WTC11 (cell line): ENCODE measurements at regions not wholly inside any gene's neighbourhood (a gene's known extent, or its start where the extent isn't known, plus 50 kb on each side); places are given as distances from the start of the nearest gene placed in this dataset.

Experiments
- ATAC-seq: fragments of 200-7000 bp; cut with Tn5 transposase; 2 replicates; pipeline ENCODE4 v1.10.0; 2021; ENCODE audit warnings: mild to moderate bottlenecking, moderate library complexity
- CTCF ChIA-PET: fragments of 300-600 bp; sonication (Branson Sonifier 250); formaldehyde crosslinking; loops from one replicate; lab custom pipeline; 2021; ENCODE audit warnings: antibody characterized with exemption; lab: Charles Lee
- POLR2A ChIA-PET: fragments of 350-600 bp; sonication (Branson Sonifier 250); formaldehyde crosslinking; loops from one replicate; lab custom pipeline; 2021; ENCODE audit warnings: antibody characterized with exemption; lab: Charles Lee
- DNase-seq: peaks from one replicate; pipeline ENCODE4 v3.0.0; 2021; ENCODE audit warnings: low spot score
- H3K27ac Mint-ChIP-seq: 2 replicates; pipeline ENCODE4 v1.8.0; 2021; ENCODE audit warnings: mixed read lengths
- H3K27me3 Mint-ChIP-seq: 2 replicates; pipeline ENCODE4 v1.8.0; 2021; ENCODE audit warnings: low read depth, mild to moderate bottlenecking, moderate library complexity, mixed read lengths
- H3K36me3 Mint-ChIP-seq: 2 replicates; pipeline ENCODE4 v1.8.0; 2021; ENCODE audit warnings: mixed read lengths
- H3K4me1 Mint-ChIP-seq: 2 replicates; pipeline ENCODE4 v1.8.0; 2022; ENCODE audit warnings: mixed read lengths
- H3K4me3 Mint-ChIP-seq: 2 replicates; pipeline ENCODE4 v1.8.0; 2021; ENCODE audit warnings: mild to moderate bottlenecking, moderate library complexity, mixed read lengths
- H3K9me3 Mint-ChIP-seq: 2 replicates; pipeline ENCODE4 v1.8.0; 2021; ENCODE audit warnings: mixed read lengths
- AFF4 ChIP-seq: sonication (generic); formaldehyde crosslinking; IDR thresholded peaks from 2 replicates; pipeline ENCODE4 v1.8.1; 2023; ENCODE audit warnings: mild to moderate bottlenecking, missing genetic modification reagents, borderline replicate concordance
- AR ChIP-seq: fragments of 250-450 bp; sonication (Bioruptor Pico); IDR thresholded peaks from 2 replicates; pipeline ENCODE4 v1.9.0; 2021; ENCODE audit warnings: mild to moderate bottlenecking
- ATF3 ChIP-seq: sonication (generic); formaldehyde crosslinking; conservative IDR thresholded peaks from 2 replicates; pipeline ENCODE4 v1.8.1; 2022; ENCODE audit warnings: mild to moderate bottlenecking, missing genetic modification reagents
- E2F1 ChIP-seq: sonication (generic); formaldehyde crosslinking; IDR thresholded peaks from 2 replicates; pipeline ENCODE4 v1.8.0; 2022; ENCODE audit warnings: mild to moderate bottlenecking, missing genetic modification reagents
- ETV6 ChIP-seq: sonication (generic); formaldehyde crosslinking; IDR thresholded peaks from 2 replicates; pipeline ENCODE4 v1.8.1; 2022; ENCODE audit warnings: mild to moderate bottlenecking, missing genetic modification reagents
- IRF2 ChIP-seq: sonication (generic); formaldehyde crosslinking; IDR thresholded peaks from 2 replicates; pipeline ENCODE4 v1.8.0; 2022; ENCODE audit warnings: low read depth, missing genetic modification reagents, borderline replicate concordance
- MAX ChIP-seq: sonication (generic); formaldehyde crosslinking; IDR thresholded peaks from 2 replicates; pipeline ENCODE4 v1.8.0; 2022; ENCODE audit warnings: mild to moderate bottlenecking, missing genetic modification reagents
- NFE2L1 ChIP-seq: sonication (generic); formaldehyde crosslinking; IDR thresholded peaks from 2 replicates; pipeline ENCODE4 v1.8.1; 2023; ENCODE audit warnings: missing genetic modification reagents
- OVOL2 ChIP-seq: fragments of 250-450 bp; sonication (Bioruptor Pico); IDR thresholded peaks from 2 replicates; pipeline ENCODE4 v1.9.0; 2021; ENCODE audit warnings: mild to moderate bottlenecking, borderline replicate concordance
- PRDM15 ChIP-seq: sonication (generic); formaldehyde crosslinking; IDR thresholded peaks from 2 replicates; pipeline ENCODE4 v1.8.0; 2022; ENCODE audit warnings: missing genetic modification reagents
- PREB ChIP-seq: sonication (generic); formaldehyde crosslinking; IDR thresholded peaks from 2 replicates; pipeline ENCODE4 v1.8.1; 2022; ENCODE audit warnings: mild to moderate bottlenecking, missing genetic modification reagents, moderate library complexity, borderline replicate concordance
- SMAD3 ChIP-seq: sonication (generic); formaldehyde crosslinking; IDR thresholded peaks from 2 replicates; pipeline ENCODE4 v1.8.0; 2022; ENCODE audit warnings: missing genetic modification reagents, mild to moderate bottlenecking, borderline replicate concordance
- SP1 ChIP-seq: sonication (generic); formaldehyde crosslinking; conservative IDR thresholded peaks from 2 replicates; pipeline ENCODE4 v1.8.1; 2022; ENCODE audit warnings: missing genetic modification reagents
- USF1 ChIP-seq: sonication (generic); formaldehyde crosslinking; IDR thresholded peaks from 2 replicates; pipeline ENCODE4 v1.8.0; 2022; ENCODE audit warnings: mild to moderate bottlenecking, missing genetic modification reagents
- ZNF219 ChIP-seq: sonication (generic); formaldehyde crosslinking; IDR thresholded peaks from 2 replicates; pipeline ENCODE4 v1.8.0; 2023; ENCODE audit warnings: missing genetic modification reagents, mild to moderate bottlenecking, borderline replicate concordance
- ZNF532 ChIP-seq: fragments of 250-450 bp; sonication (Bioruptor Pico); IDR thresholded peaks from 2 replicates; pipeline ENCODE4 v1.9.0; 2021; ENCODE audit warnings: mild to moderate bottlenecking, borderline replicate concordance
- ZNF671 ChIP-seq: fragments of 250-450 bp; sonication (Bioruptor Pico); IDR thresholded peaks from 2 replicates; pipeline ENCODE4 v1.8.0; 2021; ENCODE audit warnings: mild to moderate bottlenecking

GRCh38 chr9:79799691-79800335, 228.0 kb downstream of the TLE4 start:
- ChIA-PET CTCF (no interaction called here), POLR2A (no interaction called here)
- Mint-ChIP-seq H3K9me3 (no peaks in the 10 kb centered on the region), H3K36me3 (no peaks in the 10 kb centered on the region), H3K4me3 (no peak overlapping the region), H3K27ac (no peak overlapping the region), H3K4me1 (no peaks in the 10 kb centered on the region), H3K27me3 (no peaks in the 10 kb centered on the region)
- DNase-seq (no peak), ATAC-seq (no peak)
- TF ChIP-seq AFF4 (CRISPR knock-in tag) (no peak), PREB (CRISPR knock-in tag) (no peak), IRF2 (CRISPR knock-in tag) (no peak), SMAD3 (CRISPR knock-in tag) (no peak), PRDM15 (CRISPR knock-in tag) (no peak), SP1 (CRISPR knock-in tag) (no peak), E2F1 (no peak), NFE2L1 (CRISPR knock-in tag) (no peak), OVOL2 (CRISPR knock-in tag) (no peak), ATF3 (CRISPR knock-in tag) (no peak), USF1 (no peak), ZNF532 (CRISPR knock-in tag) (no peak), ETV6 (CRISPR knock-in tag) (no peak), ZNF219 (CRISPR knock-in tag) (no peak), ZNF671 (CRISPR knock-in tag) (no peak), AR (CRISPR knock-in tag) (no peak), MAX (no peak)
